KMS-11 (cell line): ENCODE measurements at regions not wholly inside any gene's neighbourhood (a gene's known extent, or its start where the extent isn't known, plus 50 kb on each side); places are given as distances from the start of the nearest gene placed in this dataset.

Source experiments
- H2AFZ ChIP-seq: fragments of 200-600 bp; sonication (generic); 2 replicates; pipeline ENCODE4 v1.6.1; 2016; ENCODE audit warnings: antibody characterized with exemption, mixed run types, low read depth
- H3K27ac ChIP-seq: fragments of 200-600 bp; sonication (generic); 2 replicates; pipeline ENCODE4 v1.6.1; 2016; ENCODE audit warnings: mild to moderate bottlenecking, mixed run types
- H3K27me3 ChIP-seq: fragments of 200-600 bp; sonication (generic); 2 replicates; pipeline ENCODE4 v1.6.1; 2017; ENCODE audit warnings: mild to moderate bottlenecking, low read depth, mixed run types, moderate library complexity; ENCODE audit not compliant: insufficient read depth
- H3K36me3 ChIP-seq: fragments of 200-600 bp; sonication (generic); 2 replicates; pipeline ENCODE4 v1.6.1; 2017; ENCODE audit warnings: mild to moderate bottlenecking, mixed run types; ENCODE audit not compliant: insufficient read depth
- H3K4me1 ChIP-seq: fragments of 200-600 bp; sonication (generic); 2 replicates; pipeline ENCODE4 v1.6.1; 2016; ENCODE audit warnings: mild to moderate bottlenecking, low read depth, mixed run types; ENCODE audit not compliant: poor library complexity, severe bottlenecking
- H3K4me2 ChIP-seq: fragments of 200-600 bp; sonication (generic); 2 replicates; pipeline ENCODE4 v1.7.0; 2016; ENCODE audit warnings: mild to moderate bottlenecking, mixed run types
- H3K4me3 ChIP-seq: fragments of 200-600 bp; sonication (generic); IDR thresholded peaks from 2 replicates; pipeline ENCODE4 v1.6.1; 2017; ENCODE audit warnings: low read depth, low read length, mixed read lengths; ENCODE audit not compliant: insufficient read depth
- H3K79me2 ChIP-seq: fragments of 200-600 bp; sonication (generic); 2 replicates; pipeline ENCODE4 v1.6.1; 2016; ENCODE audit warnings: low read depth, mixed run types; ENCODE audit not compliant: insufficient read depth
- H3K9ac ChIP-seq: fragments of 200-600 bp; sonication (generic); 2 replicates; pipeline ENCODE4 v1.6.1; 2016; ENCODE audit warnings: mild to moderate bottlenecking, mixed run types
- H4K20me1 ChIP-seq: fragments of 200-600 bp; sonication (generic); 2 replicates; pipeline ENCODE4 v1.6.1; 2016; ENCODE audit warnings: mild to moderate bottlenecking, mixed run types; ENCODE audit not compliant: insufficient read depth
- TF ChIP-seq, protein P1 (sequence below): fragments of 200-600 bp; sonication (generic); conservative IDR thresholded peaks from 2 replicates; pipeline ENCODE4 v1.6.1; 2017; ENCODE audit warnings: low read depth, mild to moderate bottlenecking, antibody characterized with exemption, low read length, moderate library complexity, mixed read lengths

GRCh38 chr3:3729261-3729660, 70.0 kb upstream of the LRRN1 start:
- Histone ChIP-seq H2AFZ (no peak overlapping the region), H3K4me3 (no peak overlapping the region), H3K36me3 (no peaks in the 10 kb centered on the region), H3K27me3 (no peaks in the 10 kb centered on the region), H3K4me2 (no peak overlapping the region), H3K27ac (no peak overlapping the region), H3K9ac (no peak overlapping the region), H3K79me2 (no peaks in the 10 kb centered on the region), H3K4me1 (no peaks in the 10 kb centered on the region), H4K20me1 (no peaks in the 10 kb centered on the region)
- TF ChIP-seq, protein P1, sequence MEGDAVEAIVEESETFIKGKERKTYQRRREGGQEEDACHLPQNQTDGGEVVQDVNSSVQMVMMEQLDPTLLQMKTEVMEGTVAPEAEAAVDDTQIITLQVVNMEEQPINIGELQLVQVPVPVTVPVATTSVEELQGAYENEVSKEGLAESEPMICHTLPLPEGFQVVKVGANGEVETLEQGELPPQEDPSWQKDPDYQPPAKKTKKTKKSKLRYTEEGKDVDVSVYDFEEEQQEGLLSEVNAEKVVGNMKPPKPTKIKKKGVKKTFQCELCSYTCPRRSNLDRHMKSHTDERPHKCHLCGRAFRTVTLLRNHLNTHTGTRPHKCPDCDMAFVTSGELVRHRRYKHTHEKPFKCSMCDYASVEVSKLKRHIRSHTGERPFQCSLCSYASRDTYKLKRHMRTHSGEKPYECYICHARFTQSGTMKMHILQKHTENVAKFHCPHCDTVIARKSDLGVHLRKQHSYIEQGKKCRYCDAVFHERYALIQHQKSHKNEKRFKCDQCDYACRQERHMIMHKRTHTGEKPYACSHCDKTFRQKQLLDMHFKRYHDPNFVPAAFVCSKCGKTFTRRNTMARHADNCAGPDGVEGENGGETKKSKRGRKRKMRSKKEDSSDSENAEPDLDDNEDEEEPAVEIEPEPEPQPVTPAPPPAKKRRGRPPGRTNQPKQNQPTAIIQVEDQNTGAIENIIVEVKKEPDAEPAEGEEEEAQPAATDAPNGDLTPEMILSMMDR, result no peak

DNA sequence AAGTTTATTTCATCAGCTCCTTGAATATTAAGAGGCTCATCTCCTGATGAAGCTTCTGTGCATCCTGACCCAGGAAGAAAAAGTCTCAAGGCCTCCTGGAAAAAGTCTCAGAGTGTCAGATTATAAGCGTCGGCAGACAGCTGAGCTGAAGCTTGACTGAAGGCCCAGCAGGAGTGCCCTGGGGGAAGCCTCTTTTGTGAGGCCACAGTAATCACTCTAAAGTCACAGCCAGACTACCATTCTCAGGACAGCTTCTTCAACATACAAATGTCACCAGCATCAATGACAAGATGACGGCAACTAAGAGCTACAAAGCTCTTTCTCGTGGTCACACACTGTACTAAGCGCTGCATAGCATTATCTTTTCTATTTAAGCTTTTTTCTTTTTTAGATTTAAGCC, 72.7 kb upstream of the LRRN1 start:
- TF ChIP-seq, protein P1, result no peak
- H3K27ac ChIP-seq, result no peak overlapping the region
- no peaks in the 10 kb centered on the region for H3K79me2 ChIP-seq
- no peaks in the 10 kb centered on the region for H4K20me1 ChIP-seq
- no peaks in the 10 kb centered on the region for H3K27me3 ChIP-seq
- H3K4me2 ChIP-seq, result no peak overlapping the region
- no peak overlapping the region for H3K9ac ChIP-seq
- H3K4me1 ChIP-seq, result no peaks in the 10 kb centered on the region
- no peak overlapping the region for H2AFZ ChIP-seq
- H3K4me3 ChIP-seq, result no peak overlapping the region
- H3K36me3 ChIP-seq, result no peaks in the 10 kb centered on the region

- Histone ChIP-seq H3K79me2 (no peaks in the 10 kb centered on the region), H3K4me2 (no peak overlapping the region), H3K9ac (no peak overlapping the region), H3K36me3 (no peaks in the 10 kb centered on the region), H3K4me3 (no peak overlapping the region), H3K4me1 (peaks cover 11% of the 10 kb centered on the region), H3K27ac (no peak overlapping the region), H4K20me1 (no peaks in the 10 kb centered on the region), H2AFZ (no peak overlapping the region), H3K27me3 (no peaks in the 10 kb centered on the region)
- TF ChIP-seq, protein P1, result no peak
Observed at GRCh38 chr3:3714572-3714971, 84.7 kb upstream of the LRRN1 start.

GRCh38 chr3:3712971-3713370, 86.3 kb upstream of the LRRN1 start:
- TF ChIP-seq, protein P1, result no peak

GRCh38 chr3:3708769-3709115, 90.5 kb upstream of the LRRN1 start:
- Histone ChIP-seq H3K9ac (no peak overlapping the region), H2AFZ (no peak overlapping the region), H4K20me1 (no peaks in the 10 kb centered on the region), H3K36me3 (no peaks in the 10 kb centered on the region), H3K27ac (no peak overlapping the region), H3K4me1 (no peaks in the 10 kb centered on the region), H3K4me2 (no peak overlapping the region), H3K4me3 (no peak overlapping the region), H3K79me2 (no peaks in the 10 kb centered on the region), H3K27me3 (no peaks in the 10 kb centered on the region)
- TF ChIP-seq, protein P1, result no peak

More at GRCh38 chr3:3712971-3713370, 86.3 kb upstream of the LRRN1 start:
- Histone ChIP-seq H3K4me1 (peaks cover 2% of the 10 kb centered on the region), H3K9ac (no peak overlapping the region), H3K36me3 (no peaks in the 10 kb centered on the region), H4K20me1 (no peaks in the 10 kb centered on the region), H2AFZ (no peak overlapping the region), H3K79me2 (no peaks in the 10 kb centered on the region), H3K4me2 (no peak overlapping the region), H3K27ac (no peak overlapping the region), H3K4me3 (no peak overlapping the region), H3K27me3 (no peaks in the 10 kb centered on the region)
